GM21825 (cell line): ENCODE measurements at regions not wholly inside any gene's neighbourhood (a gene's known extent, or its start where the extent isn't known, plus 50 kb on each side); places are given as distances from the start of the nearest gene placed in this dataset.

Source experiments
- ATAC-seq: cut with Tn5 transposase; IDR thresholded peaks from one replicate; pipeline ENCODE4 v1.9.1; 2021; ENCODE audit warnings: mild to moderate bottlenecking, moderate library complexity; ENCODE audit not compliant: unreplicated experiment

GRCh38 chr21:27703791-27704190 lies 736.9 kb upstream of the ADAMTS5 start:
- no peak for ATAC-seq

GRCh38 chr21:27700974-27701614 lies 734.2 kb upstream of the ADAMTS5 start:
- peak; percentile 72 for ATAC-seq

GRCh38 chr21:27695246-27695645 lies 728.4 kb upstream of the ADAMTS5 start:
- no peak for ATAC-seq

GRCh38 chr21:27694667-27695066 lies 727.8 kb upstream of the ADAMTS5 start:
- ATAC-seq = no peak

GRCh38 chr21:27693376-27693775 lies 726.5 kb upstream of the ADAMTS5 start:
- no peak for ATAC-seq

GRCh38 chr21:27691516-27691915 lies 724.6 kb upstream of the ADAMTS5 start:
- ATAC-seq = no peak

- no peak for ATAC-seq
Observed at GRCh38 chr21:27691006-27691405, 724.1 kb upstream of the ADAMTS5 start.

- no peak for ATAC-seq
Observed at GRCh38 chr21:27690426-27690825, 723.5 kb upstream of the ADAMTS5 start.

GRCh38 chr21:27688773-27689172 lies 721.9 kb upstream of the ADAMTS5 start:
- ATAC-seq = no peak

- no peak for ATAC-seq
Observed at GRCh38 chr21:27683292-27683691, 716.4 kb upstream of the ADAMTS5 start.

GRCh38 chr21:27681841-27682240 lies 715.0 kb upstream of the ADAMTS5 start:
- no peak for ATAC-seq

- ATAC-seq = no peak
Observed at GRCh38 chr21:27681038-27681437, 714.1 kb upstream of the ADAMTS5 start.

- ATAC-seq = no peak
Observed at GRCh38 chr21:27680181-27680580, 713.3 kb upstream of the ADAMTS5 start.

GRCh38 chr21:27678511-27678910 lies 711.6 kb upstream of the ADAMTS5 start:
- no peak for ATAC-seq

- no peak for ATAC-seq
Observed at GRCh38 chr21:27677546-27677945, 710.7 kb upstream of the ADAMTS5 start.

- ATAC-seq = no peak
Observed at GRCh38 chr21:27675306-27675705, 708.4 kb upstream of the ADAMTS5 start.

GRCh38 chr21:27674041-27674615 lies 707.2 kb upstream of the ADAMTS5 start:
- no peak for ATAC-seq

- no peak for ATAC-seq
Observed at GRCh38 chr21:27673581-27673980, 706.7 kb upstream of the ADAMTS5 start.

- ATAC-seq = no peak
Observed at GRCh38 chr21:27671207-27671606, 704.3 kb upstream of the ADAMTS5 start.

- ATAC-seq = no peak
Observed at GRCh38 chr21:27653481-27653880, 686.6 kb upstream of the ADAMTS5 start.

GRCh38 chr21:27649762-27650161 lies 682.9 kb upstream of the ADAMTS5 start:
- no peak for ATAC-seq

GRCh38 chr21:27649323-27649722 lies 682.4 kb upstream of the ADAMTS5 start:
- ATAC-seq = no peak

GRCh38 chr21:27648560-27648959 lies 681.7 kb upstream of the ADAMTS5 start:
- ATAC-seq = no peak
